ENCODE measurements at regions not wholly inside any gene's neighbourhood (a gene's known extent, or its start where the extent isn't known, plus 50 kb on each side); places are given as distances from the start of the nearest gene placed in this dataset.

- TF ChIP-seq CTCF (IDR thresholded peaks at IDR 0.05), result no peak
- TF ChIP-seq POLR2A (IDR thresholded peaks at IDR 0.05), result no peak
- TF ChIP-seq POLR2AphosphoS5 (IDR thresholded peaks at IDR 0.05), result no peak
- no peak for TF ChIP-seq EP300 (IDR thresholded peaks at IDR 0.05)
- no peak overlapping the region for H3K27ac ChIP-seq
- H3K4me3 ChIP-seq, result no peak overlapping the region
- DNase-seq (ENCODE audit: low spot score in 2 of 2), result no peak
- no peaks in the 10 kb centered on the region for H3K36me3 ChIP-seq
- no peaks in the 10 kb centered on the region for H3K4me1 ChIP-seq
- WGBS, result 66% methylated on average over 3 of the region's 3 CpGs
- no peaks in the 10 kb centered on the region for H3K9me3 ChIP-seq
- no peaks in the 10 kb centered on the region for H3K27me3 ChIP-seq
Measured at GRCh38 chr5:89282554-89283510, 399.8 kb upstream of the MEF2C start.

- Histone ChIP-seq H3K36me3 (no peaks in the 10 kb centered on the region), H3K4me3 (no peak overlapping the region), H3K27me3 (no peaks in the 10 kb centered on the region), H3K27ac (no peak overlapping the region), H3K4me1 (no peaks in the 10 kb centered on the region), H3K9me3 (no peaks in the 10 kb centered on the region)
- 85% methylated on average over 3 of the region's 3 CpGs for WGBS
- TF ChIP-seq POLR2A (IDR thresholded peaks at IDR 0.05) (no peak), CTCF (IDR thresholded peaks at IDR 0.05) (no peak), EP300 (IDR thresholded peaks at IDR 0.05) (no peak), POLR2AphosphoS5 (IDR thresholded peaks at IDR 0.05) (no peak)
- DNase-seq (ENCODE audit: low spot score in 2 of 2), result no peak
Measured at GRCh38 chr5:89281766-89282553, 399.0 kb upstream of the MEF2C start.

GRCh38 chr5:89281211-89281610 lies 398.2 kb upstream of the MEF2C start:
- no peaks in the 10 kb centered on the region for H3K4me1 ChIP-seq
- H3K9me3 ChIP-seq, result no peaks in the 10 kb centered on the region
- H3K4me3 ChIP-seq, result no peak overlapping the region
- H3K27me3 ChIP-seq, result no peaks in the 10 kb centered on the region
- 90% methylated on average over 5 of the region's 5 CpGs for WGBS
- TF ChIP-seq POLR2A (IDR thresholded peaks at IDR 0.05) (no peak), EP300 (IDR thresholded peaks at IDR 0.05) (no peak), POLR2AphosphoS5 (IDR thresholded peaks at IDR 0.05) (no peak), CTCF (IDR thresholded peaks at IDR 0.05) (no peak)
- no peaks in the 10 kb centered on the region for H3K36me3 ChIP-seq
- DNase-seq (ENCODE audit: low spot score in 2 of 2), result no peak
- no peak overlapping the region for H3K27ac ChIP-seq

- Histone ChIP-seq H3K4me1 (no peaks in the 10 kb centered on the region), H3K4me3 (no peak overlapping the region), H3K36me3 (no peaks in the 10 kb centered on the region), H3K27me3 (no peaks in the 10 kb centered on the region), H3K27ac (no peak overlapping the region), H3K9me3 (no peaks in the 10 kb centered on the region)
- DNase-seq (ENCODE audit: low spot score in 2 of 2), result no peak
- whole genome bisulfite sequencing, result 90% methylated on average over 2 of the region's 2 CpGs
- TF ChIP-seq POLR2A (IDR thresholded peaks at IDR 0.05) (no peak), CTCF (IDR thresholded peaks at IDR 0.05) (no peak), EP300 (IDR thresholded peaks at IDR 0.05) (no peak), POLR2AphosphoS5 (IDR thresholded peaks at IDR 0.05) (no peak)
Measured at GRCh38 chr5:89280103-89281037, 397.4 kb upstream of the MEF2C start.
